GM12874 (cell line): ENCODE measurements at regions not wholly inside any gene's neighbourhood (a gene's known extent, or its start where the extent isn't known, plus 50 kb on each side); places are given as distances from the start of the nearest gene placed in this dataset.

Experiments
- CTCF ChIP-seq: IDR thresholded peaks from 2 replicates; pipeline ENCODE4 v1.5.1; 2011; ENCODE audit warnings: low read depth, mild to moderate bottlenecking, control low read depth, low read length, moderate library complexity; ENCODE audit not compliant: insufficient read depth

GRCh38 chr15:53360881-53361280, 398.6 kb downstream of the WDR72 start:
- TF ChIP-seq CTCF = no peak

- TF ChIP-seq CTCF = no peak
Observed at GRCh38 chr15:53359038-53359437, 400.4 kb downstream of the WDR72 start.

GRCh38 chr15:53354874-53355273, 404.6 kb downstream of the WDR72 start:
- TF ChIP-seq CTCF = no peak

- no peak for TF ChIP-seq CTCF
Observed at GRCh38 chr15:53351373-53351772, 408.1 kb downstream of the WDR72 start.

GRCh38 chr15:53346583-53346982, 412.9 kb downstream of the WDR72 start:
- TF ChIP-seq CTCF = no peak

GRCh38 chr15:53331328-53332190, 427.9 kb downstream of the WDR72 start:
- no peak for TF ChIP-seq CTCF

GRCh38 chr15:53328341-53328740, 431.1 kb downstream of the WDR72 start:
- no peak for TF ChIP-seq CTCF
